Adrenal gland (tissue), 5 donors: ENCODE measurements at regions not wholly inside any gene's neighbourhood (a gene's known extent, or its start where the extent isn't known, plus 50 kb on each side); places are given as distances from the start of the nearest gene placed in this dataset.

Experiments
- POLR2A ChIP-seq, 2 donors: fragments of 450-650 bp; IDR thresholded peaks; one replicate each; pipeline ENCODE4 v1.6.1; 2017; ENCODE audit warnings: antibody characterized with exemption in 2 of 2, mild to moderate bottlenecking in 2 of 2, moderate library complexity in 1 of 2
- TF ChIP-seq, protein P1 (sequence below), 6 experiments: fragments of 450-650 bp in 4 of 6; fragments of 200-600 bp in 2 of 6; sonication (generic) in 1 of 6; IDR thresholded peaks; 1 replicate in 5 of 6; 2 replicates in 1 of 6; pipeline versions ENCODE4 v1.5.1 to v1.8.0; 2016 to 2021; ENCODE audit warnings: antibody characterized with exemption in 6 of 6, mild to moderate bottlenecking in 2 of 6, moderate library complexity in 1 of 6
- donor health status: DM: no; HTN: no; CAD: no.

DNA sequence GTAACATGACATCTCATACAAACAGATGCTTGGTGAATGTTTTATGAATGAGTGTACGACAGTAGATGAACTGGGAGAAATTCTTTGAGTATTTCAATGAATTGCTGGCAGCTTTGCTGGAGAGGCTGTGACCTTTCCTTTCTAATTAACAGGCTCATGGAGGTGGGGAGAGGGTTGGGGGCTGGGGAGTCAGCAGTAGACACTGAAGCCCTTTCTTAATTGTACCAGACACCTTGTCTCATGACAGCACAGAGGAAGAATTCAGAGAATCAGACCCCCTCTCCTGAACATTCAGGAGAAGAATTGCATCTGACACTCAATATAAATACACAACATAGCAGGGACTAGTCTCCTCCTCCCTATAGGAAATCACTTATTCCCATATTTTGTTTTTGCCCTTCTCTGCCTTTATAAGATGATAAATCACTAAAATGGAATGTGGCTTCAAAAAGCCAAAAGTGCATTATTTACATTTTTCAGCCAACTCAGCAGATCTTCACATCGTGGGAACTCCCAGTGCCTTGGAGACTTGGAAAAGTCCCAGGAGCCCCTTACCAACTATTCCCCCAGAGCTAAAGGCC lies 66.2 kb upstream of the TPM1 start:
- TF ChIP-seq POLR2A (IDR thresholded peaks at IDR 0.05): no peak
- TF ChIP-seq, protein P1, sequence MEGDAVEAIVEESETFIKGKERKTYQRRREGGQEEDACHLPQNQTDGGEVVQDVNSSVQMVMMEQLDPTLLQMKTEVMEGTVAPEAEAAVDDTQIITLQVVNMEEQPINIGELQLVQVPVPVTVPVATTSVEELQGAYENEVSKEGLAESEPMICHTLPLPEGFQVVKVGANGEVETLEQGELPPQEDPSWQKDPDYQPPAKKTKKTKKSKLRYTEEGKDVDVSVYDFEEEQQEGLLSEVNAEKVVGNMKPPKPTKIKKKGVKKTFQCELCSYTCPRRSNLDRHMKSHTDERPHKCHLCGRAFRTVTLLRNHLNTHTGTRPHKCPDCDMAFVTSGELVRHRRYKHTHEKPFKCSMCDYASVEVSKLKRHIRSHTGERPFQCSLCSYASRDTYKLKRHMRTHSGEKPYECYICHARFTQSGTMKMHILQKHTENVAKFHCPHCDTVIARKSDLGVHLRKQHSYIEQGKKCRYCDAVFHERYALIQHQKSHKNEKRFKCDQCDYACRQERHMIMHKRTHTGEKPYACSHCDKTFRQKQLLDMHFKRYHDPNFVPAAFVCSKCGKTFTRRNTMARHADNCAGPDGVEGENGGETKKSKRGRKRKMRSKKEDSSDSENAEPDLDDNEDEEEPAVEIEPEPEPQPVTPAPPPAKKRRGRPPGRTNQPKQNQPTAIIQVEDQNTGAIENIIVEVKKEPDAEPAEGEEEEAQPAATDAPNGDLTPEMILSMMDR (IDR thresholded peaks at IDR 0.05): no peak
